ENCODE measurements at regions not wholly inside any gene's neighbourhood (a gene's known extent, or its start where the extent isn't known, plus 50 kb on each side); places are given as distances from the start of the nearest gene placed in this dataset.

DNA sequence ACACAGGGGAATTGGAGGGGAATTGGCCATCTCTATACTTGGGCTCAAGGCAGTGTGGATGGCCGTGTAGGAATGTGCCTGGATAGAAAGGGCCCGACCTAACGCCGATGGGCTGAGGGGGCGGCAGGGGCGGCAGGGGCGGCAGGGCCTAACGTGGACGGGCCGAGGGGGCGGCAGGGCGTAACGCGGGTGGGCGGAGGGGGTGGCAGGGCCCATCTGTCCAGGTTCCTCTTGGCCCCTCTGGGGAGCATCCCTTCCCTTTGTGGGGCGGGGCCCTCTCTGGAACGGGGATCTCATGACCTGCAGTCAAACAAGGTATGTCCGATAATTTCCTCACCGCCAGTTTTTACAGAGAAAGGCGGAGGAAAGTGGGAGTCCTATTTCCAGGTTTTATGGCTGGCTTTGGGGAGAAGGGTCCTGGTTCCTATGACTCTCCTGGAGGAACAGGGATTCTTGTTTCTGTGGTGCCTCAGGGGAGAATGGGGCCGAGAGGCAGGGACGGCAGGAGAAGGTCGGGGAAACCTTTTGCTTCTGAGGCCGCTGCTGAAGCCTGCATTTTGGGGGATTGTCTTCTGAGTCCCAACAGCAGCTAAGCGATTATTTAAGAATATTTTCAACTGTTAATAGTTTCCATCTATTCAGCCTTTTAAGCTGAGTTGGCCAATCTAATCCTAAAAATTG, 100.8 kb upstream of the FRMD1 start:
- TF ChIP-seq GATA2 (IDR thresholded peaks at IDR 0.05; ENCODE audit: low read depth, low read length) (no peak), GATA3 (IDR thresholded peaks at IDR 0.05; ENCODE audit: low read depth, low read length) (no peak)

Data from SH-SY5Y (cell line).